SU-DHL-6 (cell line): ENCODE measurements at regions not wholly inside any gene's neighbourhood (a gene's known extent, or its start where the extent isn't known, plus 50 kb on each side); places are given as distances from the start of the nearest gene placed in this dataset.

Experiments used
- H2AFZ ChIP-seq: fragments of 200-600 bp; sonication (generic); 2 replicates; pipeline ENCODE4 v1.6.1; 2014; ENCODE audit warnings: low read depth, mild to moderate bottlenecking, moderate library complexity, mixed read lengths, antibody characterized with exemption, low read length; ENCODE audit not compliant: severe bottlenecking
- H3F3A ChIP-seq: fragments of 200-600 bp; shearing (Covaris generic); 2 replicates; pipeline ENCODE4 v1.6.0; 2016; ENCODE audit warnings: antibody characterized with exemption, mild to moderate bottlenecking; ENCODE audit not compliant: insufficient read depth
- H3K27ac ChIP-seq: fragments of 200-600 bp; sonication (generic); 2 replicates; pipeline ENCODE4 v1.5.1; 2016; ENCODE audit warnings: low read depth, mild to moderate bottlenecking, low read length, moderate library complexity, mixed read lengths
- H3K27me3 ChIP-seq: fragments of 200-600 bp; sonication (generic), shearing (Covaris generic); 2 replicates; pipeline ENCODE4 v1.6.0; 2014; ENCODE audit warnings: mild to moderate bottlenecking, low read length
- H3K36me3 ChIP-seq: fragments of 200-600 bp; sonication (generic); 2 replicates; pipeline ENCODE4 v1.6.1; 2014; ENCODE audit warnings: mild to moderate bottlenecking, low read length, mixed read lengths
- H3K4me2 ChIP-seq: fragments of 300-600, 200-600 bp; shearing (Covaris generic), sonication (generic); 2 replicates; pipeline ENCODE4 v1.6.0; 2014; ENCODE audit warnings: low read length, low read depth, mild to moderate bottlenecking; ENCODE audit not compliant: poor library complexity, severe bottlenecking
- H3K4me3 ChIP-seq: fragments of 200-600 bp; sonication (generic); 2 replicates; pipeline ENCODE4 v1.5.1; 2014; ENCODE audit warnings: antibody characterized with exemption, low read length, mild to moderate bottlenecking, mixed read lengths; ENCODE audit not compliant: insufficient read depth, poor library complexity, severe bottlenecking
- H3K79me2 ChIP-seq: fragments of 200-600 bp; sonication (generic); 2 replicates; pipeline ENCODE4 v1.6.1; 2014; ENCODE audit warnings: mild to moderate bottlenecking, low read length, moderate library complexity; ENCODE audit not compliant: insufficient read depth
- H3K9ac ChIP-seq: fragments of 200-600 bp; sonication (generic); 2 replicates; pipeline ENCODE4 v1.7.0; 2014; ENCODE audit warnings: mild to moderate bottlenecking, low read length
- H3K9me2 ChIP-seq: fragments of 200-600 bp; sonication (generic); replicated peaks from 2 replicates; pipeline ENCODE4 v1.6.1; 2014; ENCODE audit warnings: low read length; ENCODE audit not compliant: insufficient read depth
- H3K9me3 ChIP-seq: fragments of 200-600 bp; sonication (generic); 2 replicates; pipeline ENCODE4 v1.6.1; 2014; ENCODE audit warnings: low read length, mixed read lengths; ENCODE audit not compliant: insufficient read depth
- H4K20me1 ChIP-seq: fragments of 200-600 bp; sonication (generic); 2 replicates; pipeline ENCODE4 v1.6.1; 2014; ENCODE audit warnings: low read depth, mild to moderate bottlenecking, antibody characterized with exemption, low read length, moderate library complexity, mixed read lengths
- CTCF ChIP-seq: fragments of 200-600 bp; sonication (generic); IDR thresholded peaks from one replicate; pipeline ENCODE4 v1.5.1; 2017; ENCODE audit warnings: antibody characterized with exemption, mild to moderate bottlenecking, low read length, moderate library complexity; ENCODE audit not compliant: insufficient read depth, poor library complexity, severe bottlenecking
- EZH2phosphoT487 ChIP-seq: fragments of 200-600 bp; sonication (generic), shearing (Covaris generic); conservative IDR thresholded peaks from 2 replicates; pipeline ENCODE4 v1.6.1; 2018; ENCODE audit warnings: mild to moderate bottlenecking, antibody characterized with exemption, low read length, moderate library complexity, mixed read lengths

GRCh38 chr4:59968796-59969195 lies 1231.3 kb upstream of the ADGRL3 start:
- no peak overlapping the region for H3K4me3 ChIP-seq
- no peak overlapping the region for H3K9ac ChIP-seq
- H4K20me1 ChIP-seq, result no peaks in the 10 kb centered on the region
- no peaks in the 10 kb centered on the region for H3K36me3 ChIP-seq
- TF ChIP-seq EZH2phosphoT487, result no peak
- no peak for TF ChIP-seq CTCF
- H3F3A ChIP-seq, result no peaks in the 10 kb centered on the region
- H3K4me2 ChIP-seq, result no peak overlapping the region
- H3K27me3 ChIP-seq, result no peaks in the 10 kb centered on the region
- H3K79me2 ChIP-seq, result no peaks in the 10 kb centered on the region
- H2AFZ ChIP-seq, result no peak overlapping the region
- no peaks in the 10 kb centered on the region for H3K9me3 ChIP-seq
- no peak overlapping the region for H3K27ac ChIP-seq
- H3K9me2 ChIP-seq, result no peaks in the 10 kb centered on the region

GRCh38 chr4:59969909-59970308 lies 1230.2 kb upstream of the ADGRL3 start:
- Histone ChIP-seq H3K9ac (no peak overlapping the region), H3K27me3 (no peaks in the 10 kb centered on the region), H3K36me3 (no peaks in the 10 kb centered on the region), H3K79me2 (no peaks in the 10 kb centered on the region), H4K20me1 (no peaks in the 10 kb centered on the region), H3K9me3 (no peaks in the 10 kb centered on the region), H3K9me2 (no peaks in the 10 kb centered on the region), H3K4me2 (no peak overlapping the region), H2AFZ (no peak overlapping the region), H3F3A (no peaks in the 10 kb centered on the region), H3K27ac (no peak overlapping the region), H3K4me3 (no peak overlapping the region)
- TF ChIP-seq EZH2phosphoT487, result no peak
- TF ChIP-seq CTCF, result no peak

- Histone ChIP-seq H3K79me2 (no peaks in the 10 kb centered on the region), H2AFZ (no peak overlapping the region), H3K9me2 (no peaks in the 10 kb centered on the region), H3K4me3 (no peak overlapping the region), H3K9me3 (no peaks in the 10 kb centered on the region), H3K27ac (no peak overlapping the region), H3K9ac (no peak overlapping the region), H4K20me1 (no peaks in the 10 kb centered on the region), H3K36me3 (no peaks in the 10 kb centered on the region), H3K27me3 (no peaks in the 10 kb centered on the region), H3F3A (no peaks in the 10 kb centered on the region), H3K4me2 (no peak overlapping the region)
- TF ChIP-seq EZH2phosphoT487 (no peak), CTCF (no peak)
Measured at GRCh38 chr4:59971952-59972351, 1228.2 kb upstream of the ADGRL3 start.

- Histone ChIP-seq H3F3A (no peaks in the 10 kb centered on the region), H3K27me3 (no peaks in the 10 kb centered on the region), H3K9me3 (no peaks in the 10 kb centered on the region), H2AFZ (no peak overlapping the region), H3K9me2 (no peaks in the 10 kb centered on the region), H3K27ac (no peak overlapping the region), H3K36me3 (no peaks in the 10 kb centered on the region), H3K9ac (no peak overlapping the region), H3K4me2 (no peak overlapping the region), H4K20me1 (no peaks in the 10 kb centered on the region), H3K79me2 (no peaks in the 10 kb centered on the region), H3K4me3 (no peak overlapping the region)
- TF ChIP-seq CTCF (no peak), EZH2phosphoT487 (no peak)
Measured at GRCh38 chr4:59973492-59973891, 1226.6 kb upstream of the ADGRL3 start.
